Glomerular visceral epithelial cell (primary cell): ENCODE measurements at regions not wholly inside any gene's neighbourhood (a gene's known extent, or its start where the extent isn't known, plus 50 kb on each side); places are given as distances from the start of the nearest gene placed in this dataset.
"Not testable (repeated sequence)": the region's sequence is repeated elsewhere in the genome, so short reads cannot be mapped to it uniquely, and the experiment has no call there.

Source experiments
- DNase-seq: peaks from one replicate; pipeline ENCODE4 v3.0.0-alpha.2; 2016; ENCODE audit errors: extremely low spot score

GRCh38 chr2:238750212-238750904, 97.5 kb upstream of the TWIST2 start:
- DNase-seq = no peak

- DNase-seq = no peak
Observed at GRCh38 chr2:238754259-238754658, 93.6 kb upstream of the TWIST2 start.

GRCh38 chr2:238761868-238762267, 86.0 kb upstream of the TWIST2 start:
- DNase-seq = no peak

GRCh38 chr2:238763471-238763995, 84.4 kb upstream of the TWIST2 start:
- no peak for DNase-seq

GRCh38 chr2:238765590-238765989, 82.3 kb upstream of the TWIST2 start:
- no peak for DNase-seq

GRCh38 chr2:238771218-238771617, 76.7 kb upstream of the TWIST2 start:
- DNase-seq = no peak

GRCh38 chr2:238771639-238772038, 76.2 kb upstream of the TWIST2 start:
- DNase-seq = no peak

GRCh38 chr2:238772635-238773297, 75.1 kb upstream of the TWIST2 start:
- DNase-seq = no peak

GRCh38 chr2:238773472-238773871, 74.4 kb upstream of the TWIST2 start:
- no peak for DNase-seq

GRCh38 chr2:238774071-238774470, 73.8 kb upstream of the TWIST2 start:
- DNase-seq = no peak

- DNase-seq = no peak
Observed at GRCh38 chr2:238774980-238775509, 72.8 kb upstream of the TWIST2 start.

- no peak for DNase-seq
Observed at GRCh38 chr2:238775591-238775990, 72.3 kb upstream of the TWIST2 start.

GRCh38 chr2:238776003-238776760, 71.7 kb upstream of the TWIST2 start:
- DNase-seq = no peak

- not testable (repeated sequence) for DNase-seq
Observed at GRCh38 chr2:238776761-238777046, 71.2 kb upstream of the TWIST2 start.

GRCh38 chr2:238777369-238778067, 70.4 kb upstream of the TWIST2 start:
- no peak for DNase-seq

- peak; percentile 56 for DNase-seq
Observed at GRCh38 chr2:238784671-238785527, 63.0 kb upstream of the TWIST2 start.

GRCh38 chr2:238785528-238785860, 62.4 kb upstream of the TWIST2 start:
- no peak for DNase-seq

- no peak for DNase-seq
Observed at GRCh38 chr2:238786379-238786778, 61.5 kb upstream of the TWIST2 start.

GRCh38 chr2:238786792-238787490, 60.9 kb upstream of the TWIST2 start:
- no peak for DNase-seq

- no peak for DNase-seq
Observed at GRCh38 chr2:238787501-238787900, 60.4 kb upstream of the TWIST2 start.
